ENCODE measurements at regions not wholly inside any gene's neighbourhood (a gene's known extent, or its start where the extent isn't known, plus 50 kb on each side); places are given as distances from the start of the nearest gene placed in this dataset.

- no peak overlapping the region for H2BK20ac ChIP-seq (ENCODE audit: low read depth, low read length, poor library complexity, severe bottlenecking)
- Mint-ChIP-seq H3K36me3 (ENCODE audit: insufficient read depth in 1 of 3, low read depth in 3 of 3) (peaks cover 0 to 10% (median 0%) of the 10 kb centered on the region in 3 experiments; a peak in 3 of 7 replicates), H3K27me3 (ENCODE audit: low read depth) (no peaks in the 10 kb centered on the region), H3K9me3 (0 out of 5 replicates have a peak, but pooled peaks cover 0 to 2% of the 10 kb centered on the region in 2 experiments), H3K27ac (no peak overlapping the region), H3K4me1 (peaks cover 10 to 13% of the 10 kb centered on the region in 2 experiments), H3K4me3 (no peak overlapping the region)
- H3K4ac ChIP-seq (ENCODE audit: low read depth, low read length): no peak overlapping the region
- H2BK5ac ChIP-seq (ENCODE audit: insufficient read length, low read length): no peak overlapping the region
- no peak overlapping the region for H3K14ac ChIP-seq (ENCODE audit: insufficient read depth, low read length)
- no peak overlapping the region for H4K5ac ChIP-seq (ENCODE audit: insufficient read length, low read depth, low read length)
- no peak overlapping the region for H4K8ac ChIP-seq (replicated peaks; ENCODE audit: insufficient read length, low read depth, low read length)
- no peaks in the 10 kb centered on the region for H3K27me3 ChIP-seq (ENCODE audit: insufficient read depth, low read length)
- no peak overlapping the region for H3K56ac ChIP-seq (ENCODE audit: insufficient read length, low read depth, low read length)
- no peak overlapping the region for H2BK15ac ChIP-seq (ENCODE audit: low read depth, low read length)
- H2BK12ac ChIP-seq (ENCODE audit: insufficient read length, low read depth, low read length): no peak overlapping the region
- no peak overlapping the region for H3T11ph ChIP-seq (ENCODE audit: low read length)
- no peaks in the 10 kb centered on the region for H4K20me1 ChIP-seq (ENCODE audit: control insufficient read depth, insufficient read depth, insufficient read length)
- H3K23ac ChIP-seq (ENCODE audit: insufficient read length, low read depth, low read length): no peak overlapping the region
- no peak for TF ChIP-seq CTCF (conservative IDR thresholded peaks at IDR 0.05)
- no peaks in the 10 kb centered on the region for H3K79me2 ChIP-seq (ENCODE audit: insufficient read depth, low read length)
- no peak overlapping the region for H3K9ac ChIP-seq (ENCODE audit: extremely low read depth, insufficient read length, low read length)
- WGBS (ENCODE audit: extremely low coverage, insufficient read length, low lambda C conversion rate): no CpG with 5 or more reads among the region's 2 CpGs
- H2BK120ac ChIP-seq (ENCODE audit: low read depth, low read length, poor library complexity, severe bottlenecking): no peak overlapping the region
- H4K91ac ChIP-seq (ENCODE audit: insufficient read length, low read depth, low read length): no peak overlapping the region
- no peak overlapping the region for H3K27ac ChIP-seq (ENCODE audit: insufficient read length, low read depth, low read length)
- H3K4me1 ChIP-seq (ENCODE audit: insufficient read depth, low read length): peaks cover 6% of the 10 kb centered on the region; the same call in 1 of the 2 replicates
- H3K9me3 ChIP-seq (ENCODE audit: control insufficient read depth, low read depth, low read length): no peaks in the 10 kb centered on the region
- no peaks in the 10 kb centered on the region for H3K79me1 ChIP-seq (ENCODE audit: insufficient read depth, low read depth, low read length, poor library complexity, severe bottlenecking)
- no peak overlapping the region for H2AK5ac ChIP-seq (ENCODE audit: insufficient read length, low read length)
- no peak overlapping the region for H3K4me2 ChIP-seq (ENCODE audit: insufficient read depth, insufficient read length, low read length)
- H3K18ac ChIP-seq (ENCODE audit: insufficient read length, low read depth, low read length): no peak overlapping the region
- no peak overlapping the region for H2AFZ ChIP-seq (ENCODE audit: low read length)
- DNase-seq: no peak
- H3K23me2 ChIP-seq (ENCODE audit: insufficient read length, low read depth, low read length, poor library complexity, severe bottlenecking): no peaks in the 10 kb centered on the region
These were observed 1029.0 kb upstream of the TENM4 start for GRCh38 chr11:80469871-80470270.

Measured in H9 (cell line).